GM23338 (cell line): ENCODE measurements at regions not wholly inside any gene's neighbourhood (a gene's known extent, or its start where the extent isn't known, plus 50 kb on each side); places are given as distances from the start of the nearest gene placed in this dataset.

Source experiments
- ATAC-seq: fragments of 200-7000 bp; cut with Tn5 transposase; 3 replicates; pipeline ENCODE4 v1.9.1; 2020
- DNase-seq: peaks from one replicate; pipeline ENCODE4 v3.0.0-alpha.2; 2015; ENCODE audit warnings: low spot score
- H2AFZ ChIP-seq: fragments of 200-600 bp; sonication (generic); 2 replicates; pipeline ENCODE4 v1.8.0; 2016; ENCODE audit warnings: antibody characterized with exemption, mild to moderate bottlenecking, moderate library complexity
- H3F3A ChIP-seq: fragments of 200-600 bp; sonication (generic); replicated peaks from 2 replicates; pipeline ENCODE4 v1.8.0; 2017; ENCODE audit warnings: antibody characterized with exemption, mixed run types, low read depth
- H3K27ac ChIP-seq: fragments of 200-600 bp; sonication (generic); 2 replicates; pipeline ENCODE4 v1.6.1; 2016; ENCODE audit warnings: low read depth
- H3K27me3 ChIP-seq: fragments of 200-600 bp; sonication (generic); 2 replicates; pipeline ENCODE4 v1.8.0; 2016; ENCODE audit warnings: mild to moderate bottlenecking, mixed run types, moderate library complexity; ENCODE audit not compliant: insufficient read depth
- H3K36me3 ChIP-seq: fragments of 200-600 bp; sonication (generic); 2 replicates; pipeline ENCODE4 v1.8.0; 2016; ENCODE audit warnings: mild to moderate bottlenecking; ENCODE audit not compliant: insufficient read depth
- H3K4me1 ChIP-seq: fragments of 200-600 bp; sonication (generic); 2 replicates; pipeline ENCODE4 v1.8.0; 2016; ENCODE audit warnings: mild to moderate bottlenecking, moderate library complexity; ENCODE audit not compliant: insufficient read depth
- H3K4me2 ChIP-seq: fragments of 200-600 bp; sonication (generic); 2 replicates; pipeline ENCODE4 v1.7.1; 2017; ENCODE audit warnings: mixed run types
- H3K4me3 ChIP-seq: fragments of 200-600 bp; sonication (generic); 2 replicates; pipeline ENCODE4 v1.6.1; 2016; ENCODE audit warnings: mixed run types
- H3K79me2 ChIP-seq: fragments of 200-600 bp; sonication (generic); replicated peaks from 2 replicates; pipeline ENCODE4 v1.8.0; 2017; ENCODE audit warnings: mild to moderate bottlenecking; ENCODE audit not compliant: insufficient read depth
- H3K9me2 ChIP-seq: fragments of 200-600 bp; sonication (generic); 2 replicates; pipeline ENCODE4 v1.8.0; 2017; ENCODE audit not compliant: insufficient read depth
- H4K20me1 ChIP-seq: fragments of 200-600 bp; sonication (generic); replicated peaks from 2 replicates; pipeline ENCODE4 v1.8.0; 2017; ENCODE audit warnings: mild to moderate bottlenecking; ENCODE audit not compliant: insufficient read depth
- H3K27ac Mint-ChIP-seq: 2 replicates; pipeline ENCODE4 v1.8.0; 2020; ENCODE audit warnings: inconsistent platforms, mild to moderate bottlenecking, moderate library complexity, mixed read lengths
- H3K27me3 Mint-ChIP-seq: 3 replicates; pipeline ENCODE4 v1.8.0; 2022; ENCODE audit warnings: low read depth, mild to moderate bottlenecking, moderate library complexity, mixed read lengths, inconsistent platforms; ENCODE audit not compliant: insufficient read depth, poor library complexity
- H3K36me3 Mint-ChIP-seq: 3 replicates; pipeline ENCODE4 v1.8.0; 2021; ENCODE audit warnings: low read depth, mild to moderate bottlenecking, inconsistent platforms, moderate library complexity, mixed read lengths
- H3K4me1 Mint-ChIP-seq: 3 replicates; pipeline ENCODE4 v1.8.0; 2020; ENCODE audit warnings: mild to moderate bottlenecking, inconsistent platforms, mixed read lengths
- H3K4me3 Mint-ChIP-seq: 3 replicates; pipeline ENCODE4 v1.8.0; 2021; ENCODE audit warnings: moderate library complexity, mild to moderate bottlenecking, inconsistent platforms, mixed read lengths
- H3K9me3 Mint-ChIP-seq: 3 replicates; pipeline ENCODE4 v1.8.0; 2020; ENCODE audit warnings: moderate library complexity, mild to moderate bottlenecking, inconsistent platforms, mixed read lengths
- CREB1 ChIP-seq: fragments of 250-450 bp; sonication (Bioruptor Pico); IDR thresholded peaks from 2 replicates; pipeline ENCODE4 v1.5.0; 2020; ENCODE audit warnings: low read depth, mild to moderate bottlenecking, moderate library complexity
- CTCF ChIP-seq, 2 experiments: fragments of 200-600 bp in 1 of 2; sonication (generic) in 1 of 2; conservative IDR thresholded peaks; 2 replicates each; pipeline versions ENCODE4 v1.5.1 to v1.6.1; 2016 to 2017; ENCODE audit warnings: antibody characterized with exemption in 2 of 2, low read depth in 2 of 2, mild to moderate bottlenecking in 2 of 2, moderate library complexity in 1 of 2
- EZH2 ChIP-seq: fragments of 200-600 bp; sonication (generic); IDR thresholded peaks from one replicate; pipeline ENCODE4 v1.8.0; 2017; ENCODE audit warnings: antibody characterized with exemption, mild to moderate bottlenecking, low read depth; ENCODE audit not compliant: unreplicated experiment
- EZH2phosphoT487 ChIP-seq: fragments of 200-600 bp; sonication (generic); IDR thresholded peaks from one replicate; pipeline ENCODE4 v1.8.1; 2018; ENCODE audit warnings: antibody characterized with exemption; ENCODE audit not compliant: unreplicated experiment
- JUNB ChIP-seq: IDR thresholded peaks from one replicate; pipeline ENCODE4 v1.6.1; 2016; ENCODE audit warnings: antibody characterized with exemption; ENCODE audit not compliant: unreplicated experiment
- NANOG ChIP-seq: IDR thresholded peaks from 2 replicates; pipeline ENCODE4 v1.6.1; 2016; ENCODE audit warnings: antibody characterized with exemption, borderline replicate concordance
- POLR2AphosphoS5 ChIP-seq: IDR thresholded peaks from 2 replicates; pipeline ENCODE4 v1.6.1; 2016; ENCODE audit warnings: antibody characterized with exemption, low read depth
- STAT1 ChIP-seq: IDR thresholded peaks from one replicate; pipeline ENCODE4 v1.6.1; 2016; ENCODE audit warnings: antibody characterized with exemption; ENCODE audit not compliant: unreplicated experiment
- ZNF114 ChIP-seq: fragments of 250-450 bp; sonication (Bioruptor Pico); IDR thresholded peaks from 2 replicates; pipeline ENCODE4 v1.5.0; 2020; ENCODE audit warnings: mild to moderate bottlenecking, moderate library complexity
- ZNF331 ChIP-seq: fragments of 250-450 bp; sonication (Bioruptor Pico); IDR thresholded peaks from 2 replicates; pipeline ENCODE4 v1.5.0; 2020; ENCODE audit warnings: low read depth, mild to moderate bottlenecking, moderate library complexity
- ZNF462 ChIP-seq: fragments of 250-450 bp; sonication (Bioruptor Pico); IDR thresholded peaks from 2 replicates; pipeline ENCODE4 v1.5.0; 2020; ENCODE audit warnings: mild to moderate bottlenecking, moderate library complexity
- TF ChIP-seq, protein P1 (sequence below): IDR thresholded peaks from 2 replicates; pipeline ENCODE4 v1.6.1; 2016; ENCODE audit warnings: antibody characterized with exemption
- TF ChIP-seq, protein P2 (sequence below): IDR thresholded peaks from one replicate; pipeline ENCODE4 v1.6.1; 2018; ENCODE audit warnings: antibody characterized with exemption; ENCODE audit not compliant: unreplicated experiment

DNA sequence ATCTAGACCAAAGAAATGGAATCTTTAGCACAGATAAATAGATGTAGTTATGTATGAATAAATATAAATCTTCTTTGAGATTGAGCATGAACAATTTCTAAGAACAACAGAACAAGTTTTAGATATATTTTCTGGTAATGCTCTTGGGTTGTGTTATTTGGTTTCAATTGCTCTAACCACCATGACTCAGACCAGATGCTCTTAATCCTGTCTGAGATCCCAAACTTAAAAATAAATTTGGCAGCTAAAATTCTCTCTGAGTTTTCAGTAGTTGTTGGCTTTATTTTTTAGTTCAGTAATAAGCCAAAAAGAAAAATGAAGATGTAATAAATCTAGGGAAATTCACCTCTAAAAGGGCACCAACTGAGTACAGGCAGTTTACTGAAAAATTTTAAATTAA, 1693.4 kb downstream of the NCAM2 start:
- no peaks in the 10 kb centered on the region for H3F3A ChIP-seq
- no peak overlapping the region for H3K27ac Mint-ChIP-seq
- H3K4me1 ChIP-seq = no peaks in the 10 kb centered on the region
- DNase-seq (no peak), ATAC-seq (no peak)
- H3K36me3 ChIP-seq = no peaks in the 10 kb centered on the region
- no peaks in the 10 kb centered on the region for H3K4me1 Mint-ChIP-seq
- H3K4me3 ChIP-seq = no peak overlapping the region
- no peak overlapping the region for H3K27ac ChIP-seq
- H3K27me3 ChIP-seq = no peaks in the 10 kb centered on the region
- TF ChIP-seq, protein P1, sequence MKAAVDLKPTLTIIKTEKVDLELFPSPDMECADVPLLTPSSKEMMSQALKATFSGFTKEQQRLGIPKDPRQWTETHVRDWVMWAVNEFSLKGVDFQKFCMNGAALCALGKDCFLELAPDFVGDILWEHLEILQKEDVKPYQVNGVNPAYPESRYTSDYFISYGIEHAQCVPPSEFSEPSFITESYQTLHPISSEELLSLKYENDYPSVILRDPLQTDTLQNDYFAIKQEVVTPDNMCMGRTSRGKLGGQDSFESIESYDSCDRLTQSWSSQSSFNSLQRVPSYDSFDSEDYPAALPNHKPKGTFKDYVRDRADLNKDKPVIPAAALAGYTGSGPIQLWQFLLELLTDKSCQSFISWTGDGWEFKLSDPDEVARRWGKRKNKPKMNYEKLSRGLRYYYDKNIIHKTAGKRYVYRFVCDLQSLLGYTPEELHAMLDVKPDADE = no peak
- TF ChIP-seq ZNF462 (no peak), EZH2phosphoT487 (no peak), EZH2 (no peak), POLR2AphosphoS5 (no peak), CREB1 (no peak), CTCF (conservative IDR thresholded peaks at IDR 0.05; ENCODE audit: low read depth in 2 of 2) (no peak), JUNB (no peak), ZNF331 (CRISPR knock-in tag) (no peak), NANOG (no peak), STAT1 (no peak), ZNF114 (CRISPR knock-in tag) (no peak)
- TF ChIP-seq, protein P2, sequence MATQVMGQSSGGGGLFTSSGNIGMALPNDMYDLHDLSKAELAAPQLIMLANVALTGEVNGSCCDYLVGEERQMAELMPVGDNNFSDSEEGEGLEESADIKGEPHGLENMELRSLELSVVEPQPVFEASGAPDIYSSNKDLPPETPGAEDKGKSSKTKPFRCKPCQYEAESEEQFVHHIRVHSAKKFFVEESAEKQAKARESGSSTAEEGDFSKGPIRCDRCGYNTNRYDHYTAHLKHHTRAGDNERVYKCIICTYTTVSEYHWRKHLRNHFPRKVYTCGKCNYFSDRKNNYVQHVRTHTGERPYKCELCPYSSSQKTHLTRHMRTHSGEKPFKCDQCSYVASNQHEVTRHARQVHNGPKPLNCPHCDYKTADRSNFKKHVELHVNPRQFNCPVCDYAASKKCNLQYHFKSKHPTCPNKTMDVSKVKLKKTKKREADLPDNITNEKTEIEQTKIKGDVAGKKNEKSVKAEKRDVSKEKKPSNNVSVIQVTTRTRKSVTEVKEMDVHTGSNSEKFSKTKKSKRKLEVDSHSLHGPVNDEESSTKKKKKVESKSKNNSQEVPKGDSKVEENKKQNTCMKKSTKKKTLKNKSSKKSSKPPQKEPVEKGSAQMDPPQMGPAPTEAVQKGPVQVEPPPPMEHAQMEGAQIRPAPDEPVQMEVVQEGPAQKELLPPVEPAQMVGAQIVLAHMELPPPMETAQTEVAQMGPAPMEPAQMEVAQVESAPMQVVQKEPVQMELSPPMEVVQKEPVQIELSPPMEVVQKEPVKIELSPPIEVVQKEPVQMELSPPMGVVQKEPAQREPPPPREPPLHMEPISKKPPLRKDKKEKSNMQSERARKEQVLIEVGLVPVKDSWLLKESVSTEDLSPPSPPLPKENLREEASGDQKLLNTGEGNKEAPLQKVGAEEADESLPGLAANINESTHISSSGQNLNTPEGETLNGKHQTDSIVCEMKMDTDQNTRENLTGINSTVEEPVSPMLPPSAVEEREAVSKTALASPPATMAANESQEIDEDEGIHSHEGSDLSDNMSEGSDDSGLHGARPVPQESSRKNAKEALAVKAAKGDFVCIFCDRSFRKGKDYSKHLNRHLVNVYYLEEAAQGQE = no peak
- no peak overlapping the region for H3K4me3 Mint-ChIP-seq
- H4K20me1 ChIP-seq = no peaks in the 10 kb centered on the region
- peaks cover 5% of the 10 kb centered on the region; the same call in 1 of the 2 replicates for H3K9me2 ChIP-seq
- no peak overlapping the region for H3K4me2 ChIP-seq
- H3K9me3 Mint-ChIP-seq = peaks cover 44% of the 10 kb centered on the region
- H3K36me3 Mint-ChIP-seq = peaks cover 24% of the 10 kb centered on the region
- no peak overlapping the region for H2AFZ ChIP-seq
- peaks cover 2% of the 10 kb centered on the region for H3K27me3 Mint-ChIP-seq
- no peaks in the 10 kb centered on the region for H3K79me2 ChIP-seq
